Right renal cortex interstitium (tissue), 3 donors: ENCODE measurements at regions not wholly inside any gene's neighbourhood (a gene's known extent, or its start where the extent isn't known, plus 50 kb on each side); places are given as distances from the start of the nearest gene placed in this dataset.

Source experiments
- DNase-seq, 3 donors: peaks; one replicate each; pipeline ENCODE4 v3.0.0-alpha.2; 2013; ENCODE audit warnings: low read depth in 3 of 3, low spot score in 2 of 3

DNA sequence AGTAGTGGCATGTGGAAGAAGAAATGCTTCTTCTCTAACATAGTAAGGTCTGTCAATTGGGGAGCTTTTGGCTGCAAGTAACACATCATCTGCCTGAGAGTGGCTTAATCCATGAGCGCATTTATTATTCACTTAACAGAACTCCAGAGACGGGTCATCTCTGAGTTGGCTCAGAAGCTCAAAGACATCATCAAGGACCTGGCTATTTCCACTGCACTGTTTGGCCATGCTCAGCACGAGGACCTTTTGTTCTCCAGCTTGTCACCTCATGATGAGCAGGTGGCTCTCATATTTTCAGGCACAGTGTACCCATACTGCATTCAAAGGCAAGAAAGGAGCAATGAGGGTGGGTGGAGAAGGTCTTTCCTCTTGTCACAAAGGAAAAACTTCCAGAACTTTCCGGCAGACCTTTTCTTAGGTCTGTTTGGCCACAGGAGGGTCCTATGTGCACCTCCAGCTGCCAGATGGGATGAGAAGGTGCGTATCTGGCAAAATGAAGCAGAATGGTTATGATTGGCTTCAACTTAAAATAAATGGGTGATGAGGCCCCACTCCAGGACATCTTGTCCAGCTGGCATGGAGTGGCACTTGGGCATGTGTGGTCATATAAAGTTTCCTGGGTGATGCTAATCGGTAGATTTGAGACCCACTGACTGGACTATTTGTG is 55.6 kb upstream of the SHH start:
- no peak for DNase-seq

DNA sequence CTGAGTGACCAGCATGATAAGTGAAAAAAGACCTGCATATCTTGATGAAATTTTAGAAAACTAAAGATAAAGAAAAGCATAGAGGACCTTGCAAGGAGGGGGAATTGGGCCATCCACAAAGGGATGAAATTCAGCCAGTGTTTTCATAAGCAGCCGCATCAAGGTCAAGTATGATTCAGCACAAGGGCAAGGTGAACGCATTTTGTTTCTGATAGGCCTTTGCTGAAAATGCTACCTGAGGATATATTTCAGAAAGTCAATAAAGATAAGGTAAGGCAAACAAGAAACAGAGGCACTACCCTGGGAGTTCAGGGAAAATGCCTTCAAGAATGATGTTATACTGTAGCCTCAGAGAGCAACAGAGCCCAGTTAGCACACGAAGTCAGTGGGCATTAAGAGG is 55.0 kb upstream of the SHH start:
- no peak for DNase-seq

DNA sequence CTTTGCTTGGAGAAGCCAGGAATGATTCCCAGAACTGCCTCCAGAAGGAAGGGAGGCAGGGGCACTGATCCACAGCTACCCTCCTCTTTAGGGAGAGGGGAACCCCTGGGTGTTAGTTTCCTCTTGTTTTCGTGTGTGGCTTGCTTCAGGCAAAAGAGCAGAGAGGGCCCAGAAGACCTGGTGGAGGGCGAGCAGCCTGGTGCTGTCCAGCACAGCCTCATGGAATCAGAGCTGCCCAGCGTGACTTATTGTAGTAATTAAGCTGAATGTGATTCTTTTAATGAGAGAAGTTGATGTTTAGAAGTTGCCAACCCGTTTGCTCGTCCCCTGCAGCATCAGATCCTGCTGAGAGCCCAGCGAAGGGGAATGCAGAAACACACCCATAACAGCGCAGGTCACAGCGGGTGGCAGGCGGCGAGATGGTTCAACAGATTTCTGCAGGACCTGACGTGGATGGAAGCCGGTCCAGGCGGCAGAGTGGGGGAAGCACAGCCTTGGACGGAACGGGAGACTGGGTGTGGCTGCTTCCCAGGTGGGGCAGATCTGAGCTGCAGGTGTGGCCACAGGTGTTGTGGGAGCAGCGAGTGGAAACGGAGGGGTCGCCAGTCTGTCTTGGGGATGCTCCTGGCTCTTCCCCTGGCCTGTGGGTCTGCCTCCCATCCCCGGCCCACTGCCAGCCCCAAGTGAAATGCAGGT is 53.7 kb upstream of the SHH start:
- no peak for DNase-seq

DNA sequence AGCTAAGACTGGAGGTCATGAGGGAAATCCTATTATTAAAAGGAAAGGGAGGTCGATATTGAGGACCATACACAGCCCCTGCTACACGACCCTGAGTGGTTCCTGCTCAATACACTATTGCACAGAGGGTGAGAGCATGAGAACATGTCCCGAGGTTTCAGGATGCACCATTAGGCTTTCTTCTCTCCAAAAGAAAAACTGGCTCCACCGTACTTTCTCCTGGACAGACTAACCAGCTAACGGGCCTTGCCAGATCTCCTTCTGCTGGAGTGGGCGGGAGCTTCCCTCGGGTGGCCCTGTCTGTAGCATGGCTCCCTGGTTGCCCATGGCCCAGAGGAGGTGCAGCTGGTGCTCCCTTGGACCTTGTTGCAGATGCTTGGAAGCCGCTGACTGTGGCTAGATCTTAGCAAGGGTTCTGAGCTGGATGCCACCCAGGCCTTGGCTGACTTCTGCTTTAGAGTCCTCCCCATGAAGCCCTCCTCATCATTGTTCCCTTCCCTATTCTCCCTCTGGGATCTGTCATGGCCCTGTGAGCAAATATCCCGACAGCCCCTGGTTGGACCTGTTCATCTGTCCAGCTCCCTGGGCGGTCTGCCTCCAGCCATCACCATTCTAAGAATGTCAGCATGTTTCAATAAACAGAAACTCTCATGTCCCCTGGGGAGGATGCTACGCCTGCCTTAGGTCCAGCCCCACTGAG is 52.9 kb upstream of the SHH start:
- DNase-seq, result no peak

DNA sequence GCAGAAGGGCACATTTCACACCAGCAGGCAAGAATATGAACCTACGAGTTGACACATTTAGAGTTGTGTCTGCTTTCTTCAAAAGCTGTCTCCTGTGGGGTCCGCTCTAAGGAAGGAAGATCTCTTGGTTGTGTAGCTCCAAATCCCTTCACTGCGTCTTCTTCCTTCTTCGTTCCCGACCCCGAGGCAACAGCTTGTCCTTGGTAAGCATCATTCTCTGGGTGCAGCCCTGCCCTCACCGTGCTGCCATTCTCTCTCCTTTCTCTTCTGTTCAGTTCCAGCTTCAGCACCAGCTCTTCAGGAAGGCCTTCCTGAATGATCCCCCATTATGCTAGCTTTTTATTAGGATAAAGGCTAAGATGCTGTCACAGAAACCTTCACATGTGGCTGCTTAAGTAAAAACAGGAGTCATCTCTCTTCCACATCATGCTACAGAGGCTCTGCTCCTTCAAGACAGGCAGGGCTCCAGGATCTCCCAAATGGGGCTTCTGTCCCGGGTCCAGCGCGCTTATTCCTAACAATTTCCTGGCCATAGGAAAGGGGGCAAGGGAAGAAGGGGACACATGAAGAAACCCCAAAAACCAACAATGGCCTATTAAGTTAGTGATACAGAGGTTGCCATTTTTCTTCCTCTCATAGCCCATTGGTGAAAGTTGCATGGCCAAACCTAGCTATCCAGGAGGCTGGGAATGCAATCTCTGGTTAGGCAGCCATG is 52.2 kb upstream of the SHH start:
- DNase-seq, result no peak

DNA sequence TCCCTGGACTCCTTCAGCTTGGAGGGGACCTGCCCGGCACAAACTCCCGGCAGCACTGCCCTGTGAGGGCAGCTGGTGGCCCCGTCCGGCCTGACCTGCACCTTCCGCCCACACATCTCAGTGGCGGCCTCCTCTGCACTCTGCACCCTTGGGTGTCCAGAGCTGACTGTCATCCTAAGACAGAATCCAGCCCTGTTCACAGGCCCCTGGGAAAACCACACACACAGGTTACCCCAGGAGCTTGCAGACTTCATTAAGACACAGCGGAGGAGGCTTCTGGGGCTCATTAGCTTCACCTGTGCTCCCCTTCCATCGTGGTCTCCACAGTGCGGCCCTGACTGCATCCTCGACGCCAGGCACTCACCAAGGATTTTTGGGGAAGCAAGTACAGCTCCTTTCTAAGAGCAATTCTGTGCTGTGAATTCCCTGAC is 51.5 kb upstream of the SHH start:
- DNase-seq, result no peak

DNA sequence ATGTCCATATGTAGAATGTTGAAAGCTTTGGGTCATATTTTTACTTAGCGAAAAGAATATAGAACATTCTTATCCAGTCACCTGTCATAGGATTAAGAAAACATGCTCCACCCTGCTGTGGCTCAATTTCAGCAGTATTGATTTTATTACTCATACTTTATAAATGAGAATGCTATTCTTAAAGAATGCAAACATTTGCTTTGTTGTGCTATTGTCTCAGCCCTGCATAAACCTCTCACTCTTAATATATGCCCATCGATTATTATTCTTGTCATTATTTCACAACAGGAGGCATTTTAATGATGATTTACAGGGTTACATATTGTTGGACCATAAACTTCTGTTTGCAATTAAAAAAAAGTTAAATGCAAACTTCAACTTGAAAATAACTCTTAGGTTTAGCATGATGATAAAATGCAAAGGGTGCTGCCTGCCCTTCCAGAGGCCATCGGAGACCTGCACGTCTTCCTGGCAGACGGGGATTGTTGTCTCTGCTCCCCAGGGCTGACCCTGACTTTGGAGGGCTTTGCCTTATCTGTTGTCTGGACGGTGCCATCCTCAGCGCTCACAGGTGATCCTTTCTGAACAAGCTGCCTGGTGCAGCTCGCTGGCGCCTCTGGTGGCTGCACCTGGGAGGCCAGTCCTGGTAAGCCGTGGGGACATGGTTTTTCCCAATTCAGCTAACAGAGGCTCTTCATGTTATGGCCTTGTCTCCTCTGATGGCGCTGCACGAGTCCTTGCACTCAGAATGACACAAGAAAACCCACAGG is 50.0 kb upstream of the SHH start:
- no peak for DNase-seq
